ENCODE measurements at regions not wholly inside any gene's neighbourhood (a gene's known extent, or its start where the extent isn't known, plus 50 kb on each side); places are given as distances from the start of the nearest gene placed in this dataset.

- DNase-seq = no peak
- Mint-ChIP-seq H3K4me1 (no peaks in the 10 kb centered on the region), H3K4me3 (no peak overlapping the region), H3K27me3 (no peaks in the 10 kb centered on the region), H3K9me3 (no peaks in the 10 kb centered on the region), H3K27ac (no peak overlapping the region), H3K36me3 (no peaks in the 10 kb centered on the region)
- CTCF ChIA-PET = no interaction called here
These were observed 715.1 kb upstream of the TSPY4 start for GRCh38 chrY:8622156-8622555.

GRCh38 chrY:8622856-8623255, 714.4 kb upstream of the TSPY4 start:
- Mint-ChIP-seq H3K36me3 (no peaks in the 10 kb centered on the region), H3K27ac (no peak overlapping the region), H3K4me1 (no peaks in the 10 kb centered on the region), H3K27me3 (no peaks in the 10 kb centered on the region), H3K9me3 (no peaks in the 10 kb centered on the region), H3K4me3 (no peak overlapping the region)
- CTCF ChIA-PET = no interaction called here
- no peak for DNase-seq

- DNase-seq = no peak
- Mint-ChIP-seq H3K36me3 (no peaks in the 10 kb centered on the region), H3K4me3 (no peak overlapping the region), H3K27me3 (no peaks in the 10 kb centered on the region), H3K27ac (no peak overlapping the region), H3K9me3 (no peaks in the 10 kb centered on the region), H3K4me1 (no peaks in the 10 kb centered on the region)
- CTCF ChIA-PET = no interaction called here
These were observed 707.6 kb upstream of the TSPY4 start for GRCh38 chrY:8629636-8630035.

GRCh38 chrY:8638111-8638510, 699.2 kb upstream of the TSPY4 start:
- Mint-ChIP-seq H3K9me3 (no peaks in the 10 kb centered on the region), H3K36me3 (no peaks in the 10 kb centered on the region), H3K4me3 (no peak overlapping the region), H3K27ac (no peak overlapping the region), H3K4me1 (no peaks in the 10 kb centered on the region), H3K27me3 (no peaks in the 10 kb centered on the region)
- CTCF ChIA-PET = no interaction called here
- DNase-seq = no peak

- H3K27ac Mint-ChIP-seq = no peak overlapping the region
- H3K36me3 Mint-ChIP-seq = no peaks in the 10 kb centered on the region
- no peaks in the 10 kb centered on the region for H3K27me3 Mint-ChIP-seq
- no peaks in the 10 kb centered on the region for H3K9me3 Mint-ChIP-seq
- CTCF ChIA-PET = no interaction called here
- no peak overlapping the region for H3K4me3 Mint-ChIP-seq
- no peaks in the 10 kb centered on the region for H3K4me1 Mint-ChIP-seq
- no peak for DNase-seq
These were observed 692.3 kb upstream of the TSPY4 start for GRCh38 chrY:8644926-8645325.

GRCh38 chrY:8652445-8652844, 684.8 kb upstream of the TSPY4 start:
- Mint-ChIP-seq H3K9me3 (no peaks in the 10 kb centered on the region), H3K4me1 (no peaks in the 10 kb centered on the region), H3K27ac (no peak overlapping the region), H3K27me3 (no peaks in the 10 kb centered on the region), H3K36me3 (no peaks in the 10 kb centered on the region), H3K4me3 (no peak overlapping the region)
- CTCF ChIA-PET = no interaction called here
- DNase-seq = no peak

GRCh38 chrY:8655017-8655416, 682.2 kb upstream of the TSPY4 start:
- no peak for DNase-seq
- Mint-ChIP-seq H3K4me1 (no peaks in the 10 kb centered on the region), H3K4me3 (no peak overlapping the region), H3K36me3 (no peaks in the 10 kb centered on the region), H3K27me3 (no peaks in the 10 kb centered on the region), H3K9me3 (no peaks in the 10 kb centered on the region), H3K27ac (no peak overlapping the region)
- CTCF ChIA-PET = no interaction called here

- Mint-ChIP-seq H3K4me3 (no peak overlapping the region), H3K36me3 (no peaks in the 10 kb centered on the region), H3K27me3 (no peaks in the 10 kb centered on the region), H3K4me1 (no peaks in the 10 kb centered on the region), H3K9me3 (no peaks in the 10 kb centered on the region), H3K27ac (no peak overlapping the region)
- DNase-seq = no peak
- CTCF ChIA-PET = no interaction called here
These were observed 681.2 kb upstream of the TSPY4 start for GRCh38 chrY:8656101-8656500.

- H3K4me3 Mint-ChIP-seq = no peak overlapping the region
- no peak for DNase-seq
- no peaks in the 10 kb centered on the region for H3K27me3 Mint-ChIP-seq
- no peaks in the 10 kb centered on the region for H3K36me3 Mint-ChIP-seq
- no peak overlapping the region for H3K27ac Mint-ChIP-seq
- no peaks in the 10 kb centered on the region for H3K4me1 Mint-ChIP-seq
- CTCF ChIA-PET = no interaction called here
- H3K9me3 Mint-ChIP-seq = no peaks in the 10 kb centered on the region
These were observed 680.7 kb upstream of the TSPY4 start for GRCh38 chrY:8656515-8656914.

- Mint-ChIP-seq H3K9me3 (no peaks in the 10 kb centered on the region), H3K4me1 (no peaks in the 10 kb centered on the region), H3K4me3 (no peak overlapping the region), H3K27ac (no peak overlapping the region), H3K27me3 (no peaks in the 10 kb centered on the region), H3K36me3 (no peaks in the 10 kb centered on the region)
- CTCF ChIA-PET = no interaction called here
- DNase-seq = no peak
These were observed 677.5 kb upstream of the TSPY4 start for GRCh38 chrY:8659721-8660120.

GRCh38 chrY:8673896-8674295, 663.4 kb upstream of the TSPY4 start:
- Mint-ChIP-seq H3K4me1 (no peaks in the 10 kb centered on the region), H3K9me3 (no peaks in the 10 kb centered on the region), H3K27ac (no peak overlapping the region), H3K4me3 (no peak overlapping the region), H3K36me3 (no peaks in the 10 kb centered on the region), H3K27me3 (no peaks in the 10 kb centered on the region)
- no peak for DNase-seq
- CTCF ChIA-PET = no interaction called here

GRCh38 chrY:8677336-8677935, 659.8 kb upstream of the TSPY4 start:
- no peaks in the 10 kb centered on the region for H3K4me1 Mint-ChIP-seq
- DNase-seq = no peak
- H3K4me3 Mint-ChIP-seq = no peak overlapping the region
- H3K27ac Mint-ChIP-seq = no peak overlapping the region
- CTCF ChIA-PET = no interaction called here
- no peaks in the 10 kb centered on the region for H3K27me3 Mint-ChIP-seq
- H3K9me3 Mint-ChIP-seq = no peaks in the 10 kb centered on the region
- H3K36me3 Mint-ChIP-seq = no peaks in the 10 kb centered on the region

- no peak overlapping the region for H3K4me3 Mint-ChIP-seq
- H3K27me3 Mint-ChIP-seq = no peaks in the 10 kb centered on the region
- CTCF ChIA-PET = no interaction called here
- no peaks in the 10 kb centered on the region for H3K9me3 Mint-ChIP-seq
- H3K36me3 Mint-ChIP-seq = no peaks in the 10 kb centered on the region
- H3K27ac Mint-ChIP-seq = no peak overlapping the region
- H3K4me1 Mint-ChIP-seq = no peaks in the 10 kb centered on the region
- no peak for DNase-seq
These were observed 650.1 kb upstream of the TSPY4 start for GRCh38 chrY:8687154-8687553.

- H3K4me3 Mint-ChIP-seq = no peak overlapping the region
- no peaks in the 10 kb centered on the region for H3K27me3 Mint-ChIP-seq
- DNase-seq = no peak
- no peaks in the 10 kb centered on the region for H3K4me1 Mint-ChIP-seq
- H3K27ac Mint-ChIP-seq = no peak overlapping the region
- CTCF ChIA-PET = no interaction called here
- H3K36me3 Mint-ChIP-seq = no peaks in the 10 kb centered on the region
- H3K9me3 Mint-ChIP-seq = no peaks in the 10 kb centered on the region
These were observed 646.2 kb upstream of the TSPY4 start for GRCh38 chrY:8690901-8691685.

- Mint-ChIP-seq H3K27ac (no peak overlapping the region), H3K9me3 (no peaks in the 10 kb centered on the region), H3K4me3 (no peak overlapping the region), H3K4me1 (no peaks in the 10 kb centered on the region), H3K27me3 (no peaks in the 10 kb centered on the region), H3K36me3 (no peaks in the 10 kb centered on the region)
- CTCF ChIA-PET = no interaction called here
- no peak for DNase-seq
These were observed 638.7 kb upstream of the TSPY4 start for GRCh38 chrY:8698571-8698970.

Measured in activated naive CD4-positive, alpha-beta T cell treated with anti-CD3 and anti-CD28 coated beads, Interleukin-2, amount 10 ng/mL, durations not matched to agents 7 days and 5 days (primary cell).